HG03342 (cell line): ENCODE measurements at regions not wholly inside any gene's neighbourhood (a gene's known extent, or its start where the extent isn't known, plus 50 kb on each side); places are given as distances from the start of the nearest gene placed in this dataset.

ENCODE experiments used
- ATAC-seq: cut with Tn5 transposase; IDR thresholded peaks from one replicate; pipeline ENCODE4 v1.9.1; 2021; ENCODE audit warnings: mild to moderate bottlenecking, moderate library complexity; ENCODE audit not compliant: unreplicated experiment

DNA sequence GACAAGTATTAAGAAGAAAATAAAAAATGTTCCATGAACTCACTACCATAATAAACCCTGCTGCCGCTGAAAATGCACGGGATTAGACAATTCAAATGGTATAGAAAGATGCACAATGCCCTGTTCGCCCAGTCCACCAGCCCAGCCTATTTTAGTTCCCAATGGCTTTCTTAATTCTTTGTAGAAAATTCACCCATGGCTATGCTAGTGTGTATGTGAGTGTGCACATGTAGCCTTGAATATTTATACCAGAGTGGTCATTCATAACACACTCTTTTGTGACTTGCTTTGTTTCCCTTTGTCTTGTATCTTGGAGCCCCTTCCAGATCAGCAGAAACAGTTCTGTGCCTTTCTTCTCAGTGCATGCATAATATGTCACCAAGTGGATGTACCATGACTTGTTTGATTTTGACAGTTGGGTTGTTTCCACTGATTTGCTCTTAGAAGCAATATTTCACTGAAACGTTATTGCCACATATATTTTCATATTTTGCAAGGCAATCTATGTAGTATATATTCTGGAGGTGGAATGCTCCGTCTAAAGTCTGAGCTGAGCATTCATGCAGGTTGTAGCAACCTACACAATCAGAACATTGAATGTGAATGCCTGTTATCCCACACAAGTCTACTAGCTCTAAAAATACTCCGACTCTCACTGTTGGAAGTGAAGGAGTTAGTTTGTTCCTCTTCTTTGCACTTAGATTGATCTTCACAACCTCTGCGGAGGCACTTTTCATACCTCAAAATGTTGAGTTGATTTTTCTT lies 383.0 kb upstream of the EEF2KMT start:
- no peak for ATAC-seq

DNA sequence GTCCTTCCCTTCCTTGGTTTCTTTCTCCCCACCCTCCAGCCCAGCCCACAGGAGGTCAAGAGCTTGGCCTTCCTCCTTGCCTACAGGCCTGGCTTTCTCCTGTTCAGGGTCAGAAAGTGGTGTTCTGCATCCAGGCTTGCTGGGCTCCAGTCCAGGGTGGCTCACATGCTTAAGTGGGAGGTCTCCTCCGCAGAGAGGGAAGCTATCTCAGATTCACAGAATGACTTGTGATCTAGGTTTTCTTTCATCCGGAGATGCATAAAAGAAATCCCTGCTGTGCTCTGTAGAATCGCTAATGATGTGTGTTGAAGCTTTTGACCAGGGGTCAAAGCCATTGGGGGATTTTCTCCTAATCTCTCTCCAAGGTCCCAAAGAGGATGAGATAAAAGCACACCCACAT lies 382.3 kb upstream of the EEF2KMT start:
- ATAC-seq, result no peak

DNA sequence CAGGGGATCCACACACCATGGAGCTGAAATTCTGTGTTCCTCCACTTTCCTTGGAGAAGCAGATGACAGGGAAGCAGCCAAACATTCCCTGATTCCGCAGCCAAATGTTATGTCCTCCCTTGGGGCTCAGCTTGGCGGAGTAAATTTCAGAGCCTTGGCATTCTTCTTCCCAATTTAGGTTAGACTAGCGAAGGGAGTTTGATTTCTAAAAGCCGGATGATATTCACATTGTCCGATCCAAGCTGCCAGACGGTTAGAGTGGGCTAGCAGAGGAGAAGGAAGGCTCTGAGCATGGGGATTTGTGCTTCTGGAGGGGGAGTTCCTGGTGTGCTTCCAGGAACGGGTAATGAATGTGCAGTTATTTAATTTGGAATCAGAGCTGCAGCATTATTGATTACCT lies 380.4 kb upstream of the EEF2KMT start:
- no peak for ATAC-seq

DNA sequence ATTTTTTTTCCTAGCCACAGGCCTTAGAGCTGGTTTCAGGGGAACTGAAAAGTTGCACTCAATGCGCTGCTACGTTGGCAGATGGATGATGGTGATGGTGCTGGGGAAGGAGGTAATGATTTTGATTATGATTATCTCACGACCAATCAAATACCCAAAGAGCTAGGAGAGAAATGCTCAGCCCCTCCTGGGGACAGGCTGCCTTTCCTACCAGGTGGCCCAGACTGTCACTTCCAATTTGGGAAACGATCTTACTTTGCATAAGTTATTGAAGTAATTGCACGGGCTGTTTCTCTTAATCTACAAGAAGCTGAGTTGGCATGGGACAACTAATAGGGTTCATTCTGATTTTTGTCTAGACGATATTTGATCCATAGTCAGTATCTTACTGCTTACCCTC lies 379.7 kb upstream of the EEF2KMT start:
- ATAC-seq, result no peak

DNA sequence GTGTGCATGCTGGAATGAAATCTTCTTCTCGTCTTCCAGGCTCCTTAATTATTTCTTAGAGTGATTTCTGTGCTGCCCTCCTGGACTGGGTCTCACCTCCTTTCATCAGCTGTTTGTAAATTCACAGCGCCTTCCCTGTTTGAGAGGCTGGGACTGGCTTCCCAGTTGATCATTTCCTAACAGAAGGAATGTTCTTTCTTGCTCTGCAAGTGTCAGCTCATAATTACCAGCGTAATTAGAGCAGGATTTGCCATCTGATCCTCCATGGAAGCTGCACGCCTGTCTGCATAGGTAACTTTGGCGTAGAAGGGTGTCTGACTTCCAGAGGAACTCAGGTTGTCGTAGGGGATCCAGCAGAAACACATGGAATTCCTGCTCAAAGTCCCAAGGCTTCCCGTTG lies 375.0 kb upstream of the EEF2KMT start:
- ATAC-seq, result no peak

DNA sequence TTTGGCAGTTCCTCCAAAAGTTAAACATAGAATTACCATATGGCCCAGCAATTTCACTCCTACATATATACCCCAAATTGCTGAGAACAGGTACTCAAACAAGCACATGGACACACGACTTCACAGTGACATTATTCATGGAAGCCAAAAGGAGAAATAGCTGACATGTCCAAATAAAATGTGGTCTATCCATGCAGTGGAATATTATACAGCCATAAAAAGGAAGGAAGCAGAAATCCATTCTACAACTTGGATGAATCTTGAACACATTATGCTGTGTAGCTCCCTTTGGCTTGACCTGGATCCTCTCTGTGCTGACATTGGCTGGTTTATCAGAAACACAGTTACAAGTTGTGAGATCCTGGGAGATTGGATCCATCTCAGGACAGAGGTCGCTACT lies 370.9 kb upstream of the EEF2KMT start:
- ATAC-seq, result no peak

DNA sequence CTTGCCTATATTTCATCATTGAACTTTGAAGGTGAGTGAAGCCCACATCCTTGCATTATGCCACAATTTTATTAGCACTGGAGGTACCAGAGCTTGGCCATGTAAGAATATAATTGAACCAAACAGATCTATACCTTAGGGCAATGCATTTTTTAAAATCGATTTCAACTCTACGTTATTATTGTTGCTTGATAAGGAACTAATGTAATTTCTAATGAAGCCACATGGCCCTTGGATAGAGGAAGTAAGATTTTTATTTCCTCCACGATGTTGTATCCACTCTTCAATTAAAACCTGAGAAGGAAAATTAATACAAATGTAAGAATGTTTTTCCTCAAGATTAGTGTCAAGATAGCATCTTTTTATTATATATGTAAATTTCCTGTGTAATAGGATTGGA lies 370.0 kb upstream of the EEF2KMT start:
- ATAC-seq, result no peak

DNA sequence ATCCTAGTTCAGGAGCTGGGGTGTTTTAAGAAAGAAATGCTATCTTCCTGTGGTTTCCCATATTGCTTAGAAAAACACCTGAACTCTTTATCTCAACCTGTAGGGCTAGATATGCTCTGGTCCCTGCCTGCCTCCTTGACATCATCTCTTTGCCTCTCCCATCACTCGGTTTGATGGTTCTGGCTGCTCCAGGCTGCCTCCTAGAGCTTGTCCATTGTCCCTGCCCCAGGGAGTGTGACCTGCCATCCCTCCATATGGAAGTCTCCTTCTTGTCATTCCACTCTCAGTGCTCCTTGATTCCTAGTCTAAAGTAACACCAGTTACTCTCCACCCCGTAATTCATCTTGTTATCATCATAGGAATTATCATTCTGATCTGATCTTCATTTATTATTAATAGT lies 369.0 kb upstream of the EEF2KMT start:
- ATAC-seq, result no peak

DNA sequence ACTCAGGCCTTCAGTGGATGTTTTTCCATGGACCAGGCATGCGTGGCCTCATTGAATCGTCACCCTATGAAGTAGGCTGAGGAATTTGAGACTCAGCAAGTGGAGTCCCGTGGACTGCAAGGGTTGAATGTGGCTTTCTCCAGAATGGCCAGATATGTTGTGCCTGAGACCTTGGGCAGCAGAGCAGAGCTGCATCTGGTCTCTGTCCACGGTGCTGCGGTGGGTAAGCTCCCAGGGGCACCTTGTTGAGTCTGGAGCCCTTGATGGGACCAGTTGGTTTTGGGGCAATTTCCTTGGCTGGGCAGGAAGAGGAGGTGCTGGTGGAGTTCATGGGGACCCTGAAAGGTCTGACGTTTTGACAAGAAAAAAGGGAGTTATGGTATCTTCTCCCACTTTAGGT lies 368.1 kb upstream of the EEF2KMT start:
- ATAC-seq, result no peak

DNA sequence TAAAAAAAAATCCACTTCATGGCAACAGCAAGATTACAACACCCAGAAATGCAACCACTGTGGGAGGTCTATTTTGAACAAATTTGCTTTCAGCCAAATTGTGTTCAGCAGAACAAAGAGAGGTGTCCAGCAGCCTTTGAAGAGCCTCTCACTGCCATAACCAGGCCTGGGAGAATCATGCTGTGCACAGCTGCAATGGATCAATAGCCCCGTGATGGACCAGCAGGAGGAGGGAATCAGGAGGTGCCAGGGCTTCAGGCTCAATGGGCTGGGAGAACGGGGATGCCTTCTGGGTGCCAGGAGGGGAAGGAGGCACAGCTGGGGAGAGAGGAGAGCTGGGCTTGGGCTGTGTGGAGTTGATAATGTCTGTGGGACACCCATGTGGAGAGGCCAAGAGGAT lies 366.2 kb upstream of the EEF2KMT start:
- no peak for ATAC-seq

DNA sequence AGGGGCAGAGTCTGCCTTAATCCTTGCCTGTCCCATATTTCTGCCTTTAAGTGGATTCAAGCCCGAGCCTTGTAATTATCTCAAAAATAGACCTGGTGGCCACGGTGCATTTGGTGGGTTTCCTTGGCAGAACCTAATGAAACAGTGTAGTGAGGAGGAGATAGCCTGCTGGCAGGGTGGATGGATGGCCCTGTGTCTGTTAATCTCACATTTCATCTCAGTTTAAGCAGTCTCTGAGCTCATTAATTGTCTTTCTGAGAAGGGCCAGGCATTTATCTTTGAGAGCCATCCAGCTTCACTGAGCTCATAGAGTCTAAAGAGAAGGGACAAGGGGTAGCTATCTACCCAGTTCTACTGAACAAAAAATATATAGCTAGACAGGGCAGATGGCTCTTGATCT lies 364.0 kb upstream of the EEF2KMT start:
- no peak for ATAC-seq

DNA sequence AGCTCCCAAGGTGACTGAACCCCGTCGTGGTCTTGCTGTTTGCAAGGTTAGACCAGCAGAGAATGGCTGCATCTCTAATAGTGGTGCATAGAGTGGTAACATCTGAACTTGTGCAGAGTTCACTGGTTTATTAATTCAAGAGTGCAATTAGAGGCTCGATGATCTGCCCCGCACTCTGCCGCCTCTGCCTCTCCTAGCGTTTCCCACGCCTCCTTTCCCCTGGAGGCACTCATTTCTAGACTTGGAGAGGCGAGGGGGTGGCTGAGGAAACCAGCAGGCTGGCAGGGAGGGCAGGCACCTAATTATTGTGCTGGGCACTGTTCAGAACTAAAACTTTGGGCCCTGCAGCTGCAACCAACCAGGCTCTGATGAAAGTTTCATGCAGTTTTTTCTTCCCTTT lies 363.5 kb upstream of the EEF2KMT start:
- no peak for ATAC-seq

DNA sequence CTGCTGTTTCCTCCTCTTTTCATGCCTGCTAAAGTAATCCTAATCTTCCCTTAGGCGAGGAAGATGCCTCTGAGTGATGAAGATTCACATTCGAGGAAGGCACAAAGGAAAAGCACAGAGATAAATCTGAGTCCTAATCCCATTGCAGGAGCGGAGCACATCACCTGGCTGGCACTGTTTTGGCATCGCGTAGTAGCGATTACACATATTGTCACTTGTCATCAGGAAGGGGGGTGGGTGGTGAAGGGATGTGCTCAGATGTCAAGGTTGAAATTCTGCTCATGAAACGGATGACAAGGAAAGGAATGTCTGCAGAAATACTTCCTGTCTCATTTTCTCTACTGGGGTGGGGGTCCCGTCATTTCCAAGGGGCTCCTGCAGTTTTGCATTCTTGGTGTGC lies 363.1 kb upstream of the EEF2KMT start:
- ATAC-seq, result no peak

DNA sequence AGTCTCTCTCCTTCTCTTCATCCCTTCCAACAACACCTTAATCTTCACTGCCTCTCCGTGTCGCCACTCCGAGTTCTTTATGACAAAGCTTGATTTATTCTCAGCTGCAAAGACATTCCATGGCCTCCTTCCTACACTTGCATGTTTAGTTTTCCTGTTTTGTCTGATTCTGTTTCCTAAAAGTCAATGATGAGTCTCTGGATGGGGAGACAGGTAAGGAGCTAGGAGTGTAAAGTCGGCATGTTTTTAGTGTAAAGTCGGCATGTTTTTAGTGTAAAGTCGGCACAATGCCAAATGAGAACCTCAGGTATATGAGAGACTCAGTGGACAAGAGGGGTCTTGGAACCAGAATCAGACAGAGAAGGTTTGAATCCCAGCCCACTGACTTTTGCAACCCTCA lies 362.3 kb upstream of the EEF2KMT start:
- no peak for ATAC-seq

DNA sequence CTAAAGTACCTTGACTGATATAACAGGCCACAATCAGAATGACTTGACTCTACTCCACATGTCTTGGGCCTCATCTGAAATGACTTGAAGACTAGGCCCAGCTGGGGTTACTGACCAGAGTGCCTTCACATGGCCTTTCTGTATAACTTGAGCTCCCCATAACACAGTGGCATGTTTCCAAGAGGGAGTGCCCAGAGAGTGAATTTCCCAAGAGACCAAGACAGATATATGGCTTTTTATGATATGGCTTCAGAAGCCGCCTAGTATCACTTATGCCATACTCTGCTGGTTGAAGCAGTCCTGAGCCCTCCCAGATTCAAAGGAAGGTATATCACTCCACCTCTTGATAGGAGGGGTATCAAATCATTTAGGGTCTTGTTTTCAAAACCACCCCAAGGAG lies 357.5 kb upstream of the EEF2KMT start:
- ATAC-seq, result no peak

DNA sequence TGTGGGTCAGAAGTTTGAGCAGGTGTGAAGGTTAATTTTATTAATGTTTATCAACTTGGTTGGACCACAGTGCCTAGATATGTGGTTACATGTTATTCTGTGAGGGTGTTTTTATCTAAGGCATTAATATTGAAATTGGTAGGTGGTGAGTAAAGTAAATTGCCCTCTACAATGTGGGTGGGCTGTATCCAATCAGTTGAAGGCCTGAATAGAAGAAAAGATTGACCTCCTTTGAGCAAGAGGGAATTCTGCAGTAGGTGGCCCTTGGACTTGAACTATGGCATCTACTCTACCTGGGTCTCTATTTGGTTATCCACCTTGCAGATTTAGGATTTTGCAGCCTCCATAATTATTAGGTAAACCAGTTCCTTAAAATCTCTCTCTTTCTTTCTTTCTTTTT lies 356.8 kb upstream of the EEF2KMT start:
- no peak for ATAC-seq

DNA sequence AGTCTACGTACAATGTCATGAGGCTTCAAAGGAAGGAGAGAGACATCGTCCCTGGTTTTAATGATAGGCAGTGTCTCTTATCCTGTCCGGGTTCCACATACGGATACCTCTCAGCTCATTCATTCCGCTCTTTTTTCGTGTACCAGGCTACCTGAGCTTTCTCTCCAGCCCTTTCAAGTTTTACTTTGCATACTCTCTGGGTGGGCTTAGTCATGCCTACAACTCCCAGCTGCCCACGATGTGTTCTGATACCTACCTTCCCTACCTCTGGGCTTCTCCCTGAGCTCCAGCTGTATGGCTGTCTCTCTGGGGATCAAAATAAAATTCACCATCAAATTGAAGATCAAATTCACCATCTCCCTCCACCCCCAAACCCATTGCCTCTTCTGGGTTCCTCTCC lies 354.0 kb upstream of the EEF2KMT start:
- ATAC-seq, result no peak

DNA sequence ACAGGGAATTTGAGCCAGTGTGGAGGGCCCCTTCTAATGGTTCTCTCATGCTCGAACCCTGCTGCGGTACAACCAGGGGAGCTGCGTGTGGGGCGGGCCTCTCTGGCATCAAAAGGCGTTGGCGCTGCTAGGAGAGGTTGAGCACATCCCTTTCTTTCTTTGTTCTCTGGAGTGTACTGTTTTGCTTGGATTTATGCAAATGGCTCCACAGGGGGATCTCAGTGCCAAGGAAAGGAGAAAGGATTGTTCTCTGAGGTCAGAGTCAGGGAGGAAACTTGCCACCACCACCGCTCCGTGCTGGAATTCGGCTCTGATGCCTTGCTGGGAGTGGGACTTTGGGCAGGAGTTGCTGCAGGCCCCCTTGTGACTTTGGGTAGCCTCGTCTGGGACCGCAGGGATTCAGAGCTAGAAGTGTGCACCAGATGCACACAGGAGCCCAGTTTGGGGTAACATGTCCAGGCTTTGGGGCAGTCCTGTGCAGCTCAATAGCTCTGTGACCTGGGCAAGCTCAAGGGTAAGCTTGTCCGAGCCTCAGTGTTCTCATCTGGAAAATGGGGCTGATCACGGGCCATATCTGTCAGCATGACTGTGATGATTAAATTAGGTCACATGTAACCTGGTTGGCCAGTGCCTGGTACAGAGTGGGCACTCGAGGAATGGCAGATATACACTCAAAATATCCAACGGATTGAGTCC lies 353.0 kb upstream of the EEF2KMT start:
- ATAC-seq, result no peak

DNA sequence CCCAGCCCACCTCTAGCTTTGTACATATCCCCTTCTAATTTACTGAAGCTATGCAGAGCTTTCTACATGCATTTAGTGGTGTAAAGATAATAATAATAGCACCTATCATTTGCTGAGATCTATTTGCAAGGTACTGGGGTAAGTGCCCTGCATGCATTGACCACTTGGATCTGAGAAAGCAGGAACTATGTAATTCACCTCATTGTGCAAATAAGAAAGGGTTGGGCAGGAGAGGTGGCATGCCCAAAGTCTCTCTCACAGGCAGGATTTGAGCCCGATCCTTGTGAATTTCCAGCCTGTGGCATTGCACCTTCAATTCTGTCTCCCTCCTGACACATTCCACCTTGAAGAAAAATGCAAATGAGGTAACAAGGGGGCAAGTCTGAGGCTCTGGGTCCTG lies 352.3 kb upstream of the EEF2KMT start:
- ATAC-seq, result no peak

DNA sequence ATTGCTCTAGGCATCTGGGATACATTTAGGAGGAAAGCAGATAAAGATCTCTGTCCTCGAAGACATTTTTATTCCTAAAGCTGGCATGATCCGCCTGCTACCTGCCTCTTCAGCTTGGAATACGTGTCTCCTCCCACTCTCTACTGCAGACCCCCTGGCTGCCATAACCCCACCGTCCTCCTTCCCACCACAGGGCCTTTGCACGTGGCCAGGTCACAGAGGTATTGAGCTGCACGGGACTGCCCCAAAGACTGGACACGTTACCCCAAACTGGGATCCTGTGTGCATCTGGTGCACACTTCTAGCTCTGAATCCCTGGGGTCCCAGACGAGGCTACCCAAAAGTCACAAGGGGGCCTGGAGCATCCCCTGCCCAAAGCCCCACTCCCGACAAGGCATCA lies 351.2 kb upstream of the EEF2KMT start:
- ATAC-seq, result no peak

DNA sequence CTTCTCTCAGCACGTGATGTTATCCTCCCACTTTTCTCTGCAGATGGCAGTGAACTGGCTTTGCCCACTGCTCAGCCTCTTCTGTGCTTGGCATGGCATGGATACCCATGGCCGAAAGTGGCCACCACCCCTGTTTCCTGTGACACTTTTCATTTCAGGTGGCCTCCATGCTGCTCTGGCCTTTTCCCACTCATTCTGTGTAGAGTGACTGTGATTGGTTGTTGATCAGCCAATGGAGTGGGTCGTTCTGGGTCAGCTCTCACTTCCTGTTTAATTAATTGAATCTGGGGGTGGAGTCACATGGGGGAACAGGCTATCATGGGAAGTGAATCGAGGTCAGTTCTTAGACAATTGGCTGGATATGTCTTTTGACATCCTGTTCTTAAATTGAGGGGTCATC lies 350.1 kb upstream of the EEF2KMT start:
- ATAC-seq, result no peak

DNA sequence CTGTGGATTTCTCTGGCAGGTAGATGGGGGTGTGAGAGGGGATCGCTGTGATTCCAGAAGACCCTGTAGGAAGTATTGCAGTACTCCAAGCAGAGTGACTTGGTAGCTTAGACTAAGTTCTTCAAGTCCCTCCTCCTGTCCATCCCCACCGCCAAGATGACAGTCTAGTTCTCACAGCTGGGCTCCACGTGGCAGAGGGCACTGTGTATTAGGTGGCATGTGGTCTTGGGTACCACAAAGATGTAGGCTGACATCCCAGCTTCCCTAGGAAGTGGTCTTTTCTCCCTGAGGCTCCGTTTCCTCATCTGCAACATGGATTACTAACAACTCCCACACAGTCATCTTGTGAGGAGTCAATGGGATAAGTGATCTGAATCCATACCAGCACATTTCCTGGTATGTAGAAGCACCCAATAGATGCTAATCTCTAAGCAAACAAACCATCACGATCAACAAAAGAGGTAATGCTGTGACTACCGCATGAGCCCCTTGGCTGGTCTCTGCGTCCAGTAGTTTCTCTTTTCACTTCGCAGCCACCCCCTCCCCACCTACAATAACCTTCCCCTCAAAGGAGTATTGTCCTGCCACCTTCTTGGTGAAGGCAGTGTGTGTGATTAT lies 349.1 kb upstream of the EEF2KMT start:
- no peak for ATAC-seq
